CD4-positive, alpha-beta T cell treated with Interleukin-1 beta for 1 hour (primary cell): ENCODE measurements at regions not wholly inside any gene's neighbourhood (a gene's known extent, or its start where the extent isn't known, plus 50 kb on each side); places are given as distances from the start of the nearest gene placed in this dataset.
"Not testable (repeated sequence)": the region's sequence is repeated elsewhere in the genome, so short reads cannot be mapped to it uniquely, and the experiment has no call there.

Experiments
- DNase-seq, 2 donors: peaks; one replicate each; pipeline ENCODE4 v3.0.0-alpha.2; 2020 to 2022

- no peak for DNase-seq
These were observed 190.4 kb downstream of the PAH start for GRCh38 chr12:102726686-102727085.

DNA sequence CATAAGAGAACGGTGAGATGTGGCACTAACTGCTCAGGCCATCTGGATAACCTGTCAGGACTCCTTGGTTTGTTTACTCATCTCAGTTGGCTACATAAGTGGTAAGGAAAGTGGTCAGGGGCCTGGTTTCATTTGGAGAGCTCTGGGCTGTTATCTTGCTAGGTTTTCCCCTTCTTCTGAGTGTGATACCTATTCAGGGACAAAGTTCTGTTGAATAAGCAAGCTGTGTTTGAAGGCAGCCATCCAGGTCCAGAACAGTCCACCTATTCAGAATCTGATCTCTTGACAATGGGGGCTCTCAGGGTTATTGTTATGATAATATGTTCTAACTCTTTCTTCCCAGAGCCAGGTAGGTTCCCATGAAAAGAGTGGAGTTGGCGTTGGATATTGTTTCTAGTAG is 194.9 kb downstream of the PAH start:
- DNase-seq: no peak

DNA sequence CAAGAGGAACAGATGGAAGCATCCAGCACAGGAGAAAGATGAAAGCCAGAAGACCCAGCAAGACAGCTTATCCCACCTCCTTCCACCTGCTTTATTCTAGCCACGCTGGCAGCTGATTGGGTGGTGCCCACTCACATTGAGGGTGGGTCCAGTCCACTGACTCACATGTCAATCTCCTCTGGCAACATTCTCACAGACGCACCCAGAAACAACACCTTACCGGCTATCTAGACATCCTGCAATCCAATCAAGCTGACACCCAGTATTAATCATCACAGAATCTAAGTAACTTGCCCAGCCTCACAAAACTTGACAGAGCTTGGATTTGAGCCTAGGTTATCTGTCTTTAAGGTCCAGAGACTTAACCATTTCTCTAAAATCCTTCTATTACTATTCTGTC is 208.9 kb downstream of the PAH start:
- no peak for DNase-seq

DNA sequence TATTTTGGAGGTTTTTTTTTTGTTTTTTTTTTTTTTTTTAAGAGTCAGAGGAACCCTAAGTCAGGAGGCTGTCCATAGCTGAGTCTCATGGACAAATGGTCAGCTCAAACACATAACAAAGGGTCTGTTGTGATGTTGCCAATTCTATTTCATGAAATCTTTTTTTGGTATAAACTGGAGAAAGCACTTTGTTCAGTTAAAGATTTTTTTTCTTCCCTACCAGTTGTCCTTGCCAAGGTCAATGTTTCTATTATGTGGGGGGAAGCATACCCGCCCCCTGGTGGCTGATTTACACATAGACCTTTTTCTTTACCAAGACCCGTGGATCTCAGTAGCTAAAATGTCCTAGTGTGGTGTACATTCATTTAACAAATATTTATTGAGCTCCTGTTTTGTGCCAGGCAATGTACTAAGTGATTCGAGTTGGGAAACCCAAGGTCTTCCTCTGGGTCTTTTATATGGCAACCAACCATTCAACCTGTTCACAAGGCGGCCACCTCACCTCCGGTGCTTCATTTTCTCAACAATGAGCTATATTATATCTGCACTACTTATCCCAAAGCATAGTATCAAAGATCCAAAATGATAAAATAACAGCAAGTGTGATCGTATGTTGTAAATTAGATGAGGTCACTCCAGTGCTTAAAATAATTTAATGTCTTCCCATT is 214.5 kb downstream of the PAH start:
- DNase-seq: peak in 1 of 2 donors; percentile 12

DNA sequence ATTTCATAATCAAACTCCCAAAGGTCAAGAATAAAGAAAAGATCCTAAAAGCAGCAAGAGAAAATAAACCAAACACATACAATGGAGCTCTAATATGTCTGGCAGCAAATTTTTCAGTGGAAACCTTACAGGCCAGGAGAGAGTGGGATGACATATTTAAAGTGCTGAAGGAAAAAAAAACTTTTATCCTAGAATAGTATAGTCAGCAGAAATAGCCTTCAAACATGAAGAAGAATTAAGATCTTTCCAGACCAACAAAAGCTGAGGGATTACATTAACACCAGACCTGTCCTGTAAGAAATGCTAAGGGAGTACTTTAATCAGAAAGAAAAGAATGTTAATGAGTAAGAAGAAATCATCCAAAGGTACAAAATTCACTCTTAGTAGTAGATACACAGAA is 215.7 kb upstream of the IGF1 start:
- DNase-seq: no peak

DNA sequence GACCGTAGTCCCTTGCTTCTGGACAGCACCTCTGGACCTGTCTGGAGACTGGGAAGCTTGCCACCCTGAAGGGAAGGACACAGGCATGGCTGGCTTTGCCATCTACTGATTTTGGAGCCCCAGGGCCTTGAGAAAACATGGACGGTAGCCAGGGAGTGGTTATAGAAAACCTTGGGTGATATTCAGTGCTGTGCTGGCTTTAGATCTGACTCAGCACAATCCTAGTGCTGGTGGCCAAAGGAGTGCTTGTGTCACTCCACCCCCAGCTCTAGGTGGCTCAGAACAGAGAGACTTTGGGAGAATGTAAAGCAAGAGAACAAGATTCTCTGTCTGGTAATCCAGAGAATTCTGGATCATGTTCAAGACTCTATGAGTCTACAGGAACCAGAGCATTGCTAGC is 214.5 kb upstream of the IGF1 start:
- DNase-seq: no peak

DNA sequence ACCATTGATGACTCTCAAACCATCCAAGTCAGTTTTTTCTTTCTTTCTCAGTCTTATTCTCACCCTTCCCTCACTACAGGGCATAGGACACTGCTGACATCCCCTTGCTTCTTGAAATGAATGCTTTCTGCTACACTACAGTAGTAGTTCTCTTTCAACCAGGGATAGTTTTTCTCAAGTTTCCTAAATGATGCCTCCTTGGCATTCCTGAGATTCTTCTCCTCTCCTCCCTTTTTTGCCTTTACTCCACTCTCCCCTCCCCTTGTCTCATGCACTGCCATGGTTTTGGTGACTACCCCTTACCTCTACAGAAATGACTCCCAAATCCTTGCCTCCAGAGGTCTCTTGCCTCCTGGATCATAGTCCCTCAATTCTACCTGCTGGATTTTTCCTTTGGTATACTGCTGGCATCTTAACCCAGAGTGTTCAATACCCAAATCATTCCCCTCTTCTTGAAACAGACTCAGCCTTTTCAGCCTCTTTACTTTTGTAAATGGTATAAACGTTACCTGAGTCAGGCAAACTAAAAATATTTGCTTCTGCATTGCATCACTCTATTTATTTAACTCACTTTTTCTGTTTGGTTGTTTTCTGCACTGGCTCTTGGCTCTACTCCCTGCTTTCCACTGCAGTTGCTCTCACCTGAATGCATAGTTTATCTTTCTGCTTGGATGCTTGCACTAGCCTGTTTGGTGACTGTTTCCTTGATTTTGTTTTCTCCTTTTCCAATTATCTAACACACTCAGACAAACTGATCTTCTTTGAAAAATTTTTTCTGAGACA is 211.6 kb upstream of the IGF1 start:
- DNase-seq: no peak

- DNase-seq: no peak
These were observed 209.9 kb upstream of the IGF1 start for GRCh38 chr12:102690253-102690652.

GRCh38 chr12:102689701-102690100 is 209.3 kb upstream of the IGF1 start:
- no peak for DNase-seq

- DNase-seq: no peak
These were observed 207.2 kb upstream of the IGF1 start for GRCh38 chr12:102687523-102687922.

DNA sequence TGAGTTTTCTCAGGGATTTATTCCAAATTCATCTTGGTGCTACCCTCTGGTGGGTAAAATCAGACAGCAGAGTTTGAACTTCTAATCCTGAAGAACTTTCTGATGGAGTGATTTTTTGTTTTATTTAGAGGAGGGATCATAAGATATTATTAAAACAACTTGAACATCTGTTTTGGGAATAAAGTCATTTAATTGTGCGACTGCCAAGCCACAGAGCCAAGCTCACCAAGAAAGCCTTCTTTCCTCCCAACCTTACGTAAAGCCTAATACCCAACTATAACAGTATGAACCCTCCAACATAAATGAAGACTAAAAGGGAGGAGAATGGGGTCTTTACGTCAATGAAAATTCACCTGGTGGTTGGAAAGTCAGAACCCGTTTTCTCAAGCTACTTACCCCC is 205.5 kb upstream of the IGF1 start:
- no peak for DNase-seq

DNA sequence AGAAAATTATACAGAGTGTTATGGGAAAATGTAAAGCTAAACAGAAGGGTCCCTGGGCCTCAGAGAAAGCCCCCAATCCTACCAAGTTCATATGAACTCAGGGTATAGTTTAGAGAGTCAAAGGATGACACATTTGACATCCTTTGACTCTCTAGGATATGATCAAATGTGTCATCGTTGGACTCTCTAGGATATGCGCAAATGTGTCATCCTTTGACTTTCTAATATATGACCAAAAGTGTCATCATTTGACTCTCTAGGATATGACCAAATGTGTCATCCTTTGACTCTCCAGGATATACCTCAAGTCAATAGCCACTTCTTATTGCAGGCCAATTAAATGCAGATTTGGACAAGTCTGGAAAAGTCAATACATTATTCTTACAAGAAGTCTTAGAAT is 204.8 kb upstream of the IGF1 start:
- no peak for DNase-seq

- DNase-seq: no peak
These were observed 202.3 kb upstream of the IGF1 start for GRCh38 chr12:102682366-102683289.

GRCh38 chr12:102681747-102682146 is 201.4 kb upstream of the IGF1 start:
- no peak for DNase-seq

- no peak for DNase-seq
These were observed 200.9 kb upstream of the IGF1 start for GRCh38 chr12:102681309-102681708.

- DNase-seq: no peak
These were observed 199.9 kb upstream of the IGF1 start for GRCh38 chr12:102680304-102680703.

DNA sequence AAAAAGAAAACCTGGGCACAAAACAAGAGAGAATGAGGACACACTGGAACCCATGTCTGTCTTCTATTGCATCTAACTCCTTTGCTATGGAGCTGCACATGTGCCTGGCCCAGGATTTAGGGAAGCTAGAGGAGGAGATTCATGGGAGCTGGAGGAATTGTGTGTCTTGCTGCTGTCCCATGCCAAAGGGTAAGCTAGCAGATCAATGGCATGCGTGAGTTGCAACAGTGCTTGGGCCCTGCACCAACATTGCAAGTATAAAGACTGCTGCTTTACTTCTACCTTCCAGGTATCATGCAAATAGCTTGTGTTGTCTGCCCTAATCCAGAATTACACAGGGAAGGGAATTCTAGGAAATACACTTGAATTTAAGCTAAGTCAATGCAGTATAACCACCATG is 196.4 kb upstream of the IGF1 start:
- DNase-seq: no peak

- no peak for DNase-seq
These were observed 195.3 kb upstream of the IGF1 start for GRCh38 chr12:102675672-102676071.

GRCh38 chr12:102673606-102674005 is 193.2 kb upstream of the IGF1 start:
- no peak for DNase-seq

DNA sequence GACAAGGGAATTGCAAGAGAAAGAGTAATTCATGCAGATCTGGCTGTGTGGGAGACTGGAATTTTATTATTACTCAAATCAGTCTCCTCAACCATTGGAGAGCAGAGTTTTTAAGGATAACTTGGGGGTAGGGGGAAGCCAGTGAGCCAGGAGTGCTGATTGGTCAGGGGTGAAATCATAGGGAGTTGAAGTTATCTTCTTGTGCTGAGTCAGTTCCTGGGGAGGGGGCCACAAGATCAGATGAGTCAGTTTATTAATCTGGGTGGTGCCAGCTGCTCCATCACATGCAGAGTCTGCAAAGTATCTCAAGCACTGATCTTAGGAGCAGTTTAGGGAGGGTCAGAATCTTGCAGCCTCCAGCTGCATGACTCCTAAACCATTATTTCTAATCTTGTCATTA is 191.8 kb upstream of the IGF1 start:
- DNase-seq: not testable (repeated sequence)

DNA sequence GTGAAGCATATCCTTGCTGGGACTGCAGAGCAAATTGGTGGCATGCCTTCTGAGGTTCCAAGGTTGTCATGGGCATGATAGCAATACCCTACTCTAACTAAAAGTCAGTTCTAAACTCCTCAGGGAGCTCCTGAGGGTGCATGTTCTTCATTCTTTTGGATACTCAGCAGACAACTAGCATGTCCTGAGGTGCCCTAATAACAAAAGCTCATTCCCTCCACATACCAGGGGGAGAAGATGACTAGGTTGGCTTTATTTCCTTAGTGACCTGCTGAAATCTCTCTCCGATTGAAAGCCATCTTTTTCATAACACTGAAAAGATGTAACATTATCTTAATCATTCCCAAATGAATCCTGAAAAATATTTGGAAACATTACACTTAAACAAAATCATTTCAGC is 188.7 kb upstream of the IGF1 start:
- no peak for DNase-seq

GRCh38 chr12:102666176-102666575 is 185.8 kb upstream of the IGF1 start:
- not testable (repeated sequence) for DNase-seq

GRCh38 chr12:102659200-102659911 is 179.0 kb upstream of the IGF1 start:
- no peak for DNase-seq
